GM10248 (cell line): ENCODE measurements at regions not wholly inside any gene's neighbourhood (a gene's known extent, or its start where the extent isn't known, plus 50 kb on each side); places are given as distances from the start of the nearest gene placed in this dataset.

Experiments
- CTCF ChIA-PET: fragments of 300-600 bp; sonication (Branson Sonifier 250); formaldehyde crosslinking; extraction: SDS; loops from one replicate; lab custom pipeline; 2021; ENCODE audit warnings: antibody characterized with exemption; lab: Yijun Ruan, JAX
- POLR2A ChIA-PET: fragments of 350-650 bp; sonication (Branson Sonifier 250); formaldehyde crosslinking; extraction: SDS; loops from one replicate; lab custom pipeline; 2020; ENCODE audit warnings: antibody characterized with exemption; lab: Yijun Ruan, JAX
- DNase-seq: peaks from one replicate; pipeline ENCODE4 v3.0.0; 2012; ENCODE audit errors: extremely low spot score
- TF ChIP-seq, protein P1 (sequence below): IDR thresholded peaks from 2 replicates; pipeline ENCODE4 v1.5.1; 2012; ENCODE audit warnings: mild to moderate bottlenecking, low read depth; ENCODE audit errors: extremely low read depth, missing control alignments, control extremely low read depth

DNA sequence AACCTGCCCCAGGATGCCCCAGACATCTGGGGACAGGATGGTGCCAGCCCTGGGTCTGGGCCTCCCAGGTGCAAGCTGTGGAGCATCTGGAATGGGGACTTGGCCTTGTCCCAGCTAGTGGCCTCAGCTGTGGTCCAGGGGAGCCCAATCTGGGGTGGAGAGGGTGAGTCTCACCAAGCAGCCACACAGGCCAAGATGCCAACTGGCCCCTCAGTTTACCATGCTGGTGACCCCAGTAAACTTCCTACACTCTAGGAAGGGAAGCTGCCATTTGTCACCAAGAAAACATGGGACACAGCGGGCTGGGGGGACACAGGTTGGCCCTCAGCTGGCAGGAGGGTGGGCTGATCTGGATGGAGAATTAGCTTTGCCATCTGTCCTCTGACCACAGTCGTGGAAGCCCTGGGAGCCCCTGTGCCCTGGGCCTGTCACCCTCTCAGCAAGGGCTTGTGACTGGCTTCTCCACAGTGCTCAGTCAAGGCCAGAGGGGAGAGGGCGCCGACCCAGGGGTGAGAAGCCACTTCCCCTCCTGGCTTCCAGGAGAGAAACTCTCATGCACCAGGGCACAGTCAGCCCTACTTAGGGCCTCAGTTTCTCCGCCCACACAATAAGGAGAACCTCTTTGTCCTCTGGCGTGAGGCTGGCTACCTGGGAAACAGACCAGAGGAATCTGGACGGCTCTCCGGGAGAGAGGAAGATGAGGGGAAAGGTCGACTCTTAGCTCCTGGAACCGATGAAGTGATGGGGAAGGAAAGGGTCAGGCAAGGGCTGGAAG lies 126.4 kb upstream of the SMURF2 start:
- TF ChIP-seq, protein P1, sequence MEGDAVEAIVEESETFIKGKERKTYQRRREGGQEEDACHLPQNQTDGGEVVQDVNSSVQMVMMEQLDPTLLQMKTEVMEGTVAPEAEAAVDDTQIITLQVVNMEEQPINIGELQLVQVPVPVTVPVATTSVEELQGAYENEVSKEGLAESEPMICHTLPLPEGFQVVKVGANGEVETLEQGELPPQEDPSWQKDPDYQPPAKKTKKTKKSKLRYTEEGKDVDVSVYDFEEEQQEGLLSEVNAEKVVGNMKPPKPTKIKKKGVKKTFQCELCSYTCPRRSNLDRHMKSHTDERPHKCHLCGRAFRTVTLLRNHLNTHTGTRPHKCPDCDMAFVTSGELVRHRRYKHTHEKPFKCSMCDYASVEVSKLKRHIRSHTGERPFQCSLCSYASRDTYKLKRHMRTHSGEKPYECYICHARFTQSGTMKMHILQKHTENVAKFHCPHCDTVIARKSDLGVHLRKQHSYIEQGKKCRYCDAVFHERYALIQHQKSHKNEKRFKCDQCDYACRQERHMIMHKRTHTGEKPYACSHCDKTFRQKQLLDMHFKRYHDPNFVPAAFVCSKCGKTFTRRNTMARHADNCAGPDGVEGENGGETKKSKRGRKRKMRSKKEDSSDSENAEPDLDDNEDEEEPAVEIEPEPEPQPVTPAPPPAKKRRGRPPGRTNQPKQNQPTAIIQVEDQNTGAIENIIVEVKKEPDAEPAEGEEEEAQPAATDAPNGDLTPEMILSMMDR = no peak
- ChIA-PET CTCF (interaction anchor here (2.0 to 2.3 kb wide), 2 partner anchors 11 to 369 kb away, joined by 4 to 9 read pairs; no protein-coding TSS in a partner anchor), POLR2A (no interaction called here)
- DNase-seq = no peak

DNA sequence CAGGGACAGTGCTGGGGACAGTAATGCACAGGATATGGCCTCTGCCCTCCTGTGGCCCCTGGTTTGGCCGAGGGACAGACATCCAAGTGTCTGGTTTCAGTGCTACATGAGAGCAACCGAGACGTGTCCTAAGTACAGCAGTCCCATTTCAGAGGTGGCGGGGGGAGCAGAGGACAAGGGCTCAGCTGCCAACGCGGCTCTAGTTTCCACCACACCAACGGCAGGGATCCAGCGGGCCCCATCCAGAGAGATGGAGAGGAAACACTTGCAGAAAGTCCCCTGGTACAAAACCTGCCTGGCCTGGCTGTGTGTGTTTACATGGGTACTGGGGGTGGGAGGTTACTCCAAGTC lies 125.8 kb upstream of the SMURF2 start:
- DNase-seq = no peak
- ChIA-PET CTCF (interaction anchor here (1.4 to 2.3 kb wide), 3 partner anchors 11 to 368 kb away, joined by 3 to 9 read pairs (median 4); no protein-coding TSS in a partner anchor), POLR2A (no interaction called here)
- TF ChIP-seq, protein P1 = no peak

DNA sequence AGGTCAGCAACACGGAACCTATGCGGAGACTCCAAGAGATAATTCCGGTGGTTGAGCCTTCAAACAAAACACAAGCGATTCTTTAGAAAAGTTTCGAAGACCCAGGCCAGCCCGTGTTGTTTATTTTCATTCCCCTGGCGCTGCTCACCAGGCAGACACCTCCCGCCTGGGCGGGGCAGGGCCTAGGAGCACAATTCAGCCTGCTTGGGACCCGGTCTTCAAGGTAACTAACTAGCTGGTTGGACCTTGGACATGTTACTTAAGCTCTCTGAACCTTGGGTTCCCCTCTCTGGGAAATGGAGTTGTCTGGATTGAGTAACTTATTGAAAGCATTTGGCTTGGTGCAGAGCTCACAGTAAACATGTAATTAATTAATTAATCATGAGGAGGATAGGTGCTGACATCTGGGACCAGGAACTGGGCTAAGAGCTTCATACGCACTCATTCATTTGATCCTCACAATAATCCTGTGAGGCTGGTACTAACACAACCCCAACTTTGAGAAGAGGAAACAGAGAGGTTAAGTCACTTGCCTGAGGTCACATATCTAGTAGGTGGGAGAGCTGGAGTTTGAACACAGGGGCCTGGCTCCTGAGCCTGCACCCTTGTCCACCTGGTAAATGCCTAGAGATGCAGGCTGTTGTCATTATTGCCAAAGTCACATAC lies 125.3 kb upstream of the SMURF2 start:
- DNase-seq = no peak
- POLR2A ChIA-PET = no interaction called here
- TF ChIP-seq, protein P1 = no peak
- CTCF ChIA-PET = interaction anchor here (1.4 to 2.3 kb wide), 3 partner anchors 10 to 368 kb away, joined by 3 to 9 read pairs (median 4); no protein-coding TSS in a partner anchor

DNA sequence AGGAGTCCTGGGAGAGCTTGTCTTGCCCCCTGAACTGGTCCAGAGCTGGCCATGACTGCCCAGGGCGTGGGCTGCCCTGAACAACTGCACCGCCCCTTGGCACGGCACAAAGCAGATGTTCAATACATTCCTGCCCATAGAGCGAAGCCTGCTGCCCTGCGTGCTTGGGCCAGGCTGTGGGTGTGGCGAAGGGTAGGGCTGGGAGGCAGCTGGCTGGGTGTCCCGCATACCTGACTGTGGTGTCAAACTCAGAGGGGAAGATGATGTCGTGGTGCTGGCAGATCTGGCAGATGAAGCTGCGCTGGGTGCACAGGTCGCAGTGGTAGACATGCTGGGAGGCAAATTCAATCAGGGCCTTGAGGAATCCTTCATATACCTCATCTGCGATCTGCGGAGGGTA lies 124.2 kb upstream of the SMURF2 start:
- CTCF ChIA-PET = interaction anchor here (1.2 to 1.4 kb wide), 2 partner anchors 9 to 140 kb away, joined by 3 to 5 read pairs; no protein-coding TSS in a partner anchor
- TF ChIP-seq, protein P1 = no peak
- POLR2A ChIA-PET = no interaction called here
- DNase-seq = no peak

DNA sequence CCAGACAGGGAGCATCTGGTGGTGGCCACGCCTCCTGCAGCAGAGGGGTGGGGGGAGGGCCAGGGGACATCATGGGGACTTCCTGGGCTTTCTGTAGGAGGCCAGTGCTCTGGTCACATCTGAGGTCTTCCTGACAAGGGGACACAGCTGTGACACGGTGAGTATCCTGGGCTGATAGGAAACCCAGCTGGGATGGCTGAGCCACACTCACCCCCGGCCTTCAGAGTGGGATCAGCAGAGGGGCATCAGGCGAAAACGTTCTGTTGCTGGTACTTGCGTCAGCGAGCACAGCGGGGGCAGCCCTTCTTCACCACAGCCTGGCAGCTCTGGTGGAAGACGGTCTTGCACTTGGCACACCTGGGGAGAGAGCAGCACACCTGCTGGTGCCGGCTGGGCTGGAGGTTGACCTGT lies 122.9 kb upstream of the SMURF2 start:
- TF ChIP-seq, protein P1 = no peak
- DNase-seq = no peak
- CTCF ChIA-PET = interaction anchor here (1.2 kb wide), 1 partner anchor 8 kb away, joined by 5 read pairs; no protein-coding TSS in a partner anchor
- POLR2A ChIA-PET = no interaction called here

DNA sequence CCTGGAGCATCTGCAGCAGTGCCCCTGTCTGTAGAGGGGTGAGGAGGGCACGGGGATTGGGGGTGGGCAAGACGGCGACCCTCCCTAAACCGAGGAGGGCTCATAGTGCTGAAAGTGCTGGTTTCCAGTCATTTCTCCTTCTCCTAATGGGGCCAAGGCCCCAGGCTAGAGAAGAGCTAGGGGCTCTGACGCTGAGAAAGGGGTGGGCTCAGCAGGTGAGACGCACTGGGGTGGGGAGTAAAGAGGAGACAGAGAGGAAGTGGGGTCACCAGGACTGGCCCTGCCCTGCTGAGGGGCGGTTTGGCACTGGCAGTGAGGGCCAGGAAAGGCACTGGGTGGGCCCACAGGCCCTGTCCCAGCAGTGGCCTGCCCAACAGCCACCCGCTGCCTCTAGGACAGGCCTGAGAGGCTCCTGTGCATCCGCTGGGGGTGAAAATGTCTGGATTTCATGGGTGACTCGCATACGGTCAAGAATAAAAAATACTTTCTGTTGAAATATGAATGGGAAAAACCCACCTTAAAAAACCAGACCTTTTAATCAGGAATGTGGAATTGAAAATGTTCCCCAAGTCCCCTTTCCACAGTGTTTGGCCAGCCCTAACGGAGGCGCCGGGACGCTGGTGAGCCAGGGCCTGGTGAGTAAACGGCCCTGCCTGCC lies 122.4 kb upstream of the SMURF2 start:
- ChIA-PET CTCF (interaction anchor here (1.0 kb wide), 1 partner anchor 135 kb away, joined by 4 read pairs; the partner anchor contains the start of gene LRRC37A3), POLR2A (no interaction called here)
- no peak for DNase-seq
- TF ChIP-seq, protein P1 = no peak
